ENCODE measurements at regions not wholly inside any gene's neighbourhood (a gene's known extent, or its start where the extent isn't known, plus 50 kb on each side); places are given as distances from the start of the nearest gene placed in this dataset.

DNA sequence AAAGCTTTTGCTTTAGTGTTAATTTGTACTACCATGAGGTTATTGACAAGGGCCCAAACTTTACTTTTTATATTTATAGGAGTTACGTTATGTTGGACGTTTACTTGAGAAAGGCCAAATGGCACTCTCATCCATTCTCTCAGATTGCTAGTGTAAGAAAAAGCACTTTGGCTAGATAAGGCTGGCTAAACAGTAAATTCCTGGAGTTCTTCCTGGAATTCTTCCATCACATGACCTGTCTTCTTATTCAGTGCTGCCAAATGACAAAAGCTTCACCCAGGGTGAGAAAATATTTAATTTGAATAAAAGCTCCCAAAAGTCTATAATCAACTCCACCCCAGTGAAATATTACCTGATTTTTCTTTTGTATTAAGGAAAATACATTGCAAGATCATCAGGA, 1568.9 kb upstream of the ACO1 start:
- Histone ChIP-seq H3K4me1 (no peaks in the 10 kb centered on the region), H3K27ac (no peak overlapping the region), H3K36me3 (ENCODE audit: low read depth, missing control alignments) (no peaks in the 10 kb centered on the region), H3K9me3 (no peaks in the 10 kb centered on the region), H3K4me3 (no peak overlapping the region), H3K27me3 (no peaks in the 10 kb centered on the region)
- TF ChIP-seq POLR2A (IDR thresholded peaks at IDR 0.05): no peak
- TF ChIP-seq, protein P1, sequence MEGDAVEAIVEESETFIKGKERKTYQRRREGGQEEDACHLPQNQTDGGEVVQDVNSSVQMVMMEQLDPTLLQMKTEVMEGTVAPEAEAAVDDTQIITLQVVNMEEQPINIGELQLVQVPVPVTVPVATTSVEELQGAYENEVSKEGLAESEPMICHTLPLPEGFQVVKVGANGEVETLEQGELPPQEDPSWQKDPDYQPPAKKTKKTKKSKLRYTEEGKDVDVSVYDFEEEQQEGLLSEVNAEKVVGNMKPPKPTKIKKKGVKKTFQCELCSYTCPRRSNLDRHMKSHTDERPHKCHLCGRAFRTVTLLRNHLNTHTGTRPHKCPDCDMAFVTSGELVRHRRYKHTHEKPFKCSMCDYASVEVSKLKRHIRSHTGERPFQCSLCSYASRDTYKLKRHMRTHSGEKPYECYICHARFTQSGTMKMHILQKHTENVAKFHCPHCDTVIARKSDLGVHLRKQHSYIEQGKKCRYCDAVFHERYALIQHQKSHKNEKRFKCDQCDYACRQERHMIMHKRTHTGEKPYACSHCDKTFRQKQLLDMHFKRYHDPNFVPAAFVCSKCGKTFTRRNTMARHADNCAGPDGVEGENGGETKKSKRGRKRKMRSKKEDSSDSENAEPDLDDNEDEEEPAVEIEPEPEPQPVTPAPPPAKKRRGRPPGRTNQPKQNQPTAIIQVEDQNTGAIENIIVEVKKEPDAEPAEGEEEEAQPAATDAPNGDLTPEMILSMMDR (IDR thresholded peaks at IDR 0.05): no peak
- intact Hi-C loops (cut with DNase I; ENCODE audit: low total_unique reads): no loop called here
- WGBS, 2 donors: 30 to 53% methylated on average over 2 of the region's 2 CpGs
- DNase-seq: no peak

DNA sequence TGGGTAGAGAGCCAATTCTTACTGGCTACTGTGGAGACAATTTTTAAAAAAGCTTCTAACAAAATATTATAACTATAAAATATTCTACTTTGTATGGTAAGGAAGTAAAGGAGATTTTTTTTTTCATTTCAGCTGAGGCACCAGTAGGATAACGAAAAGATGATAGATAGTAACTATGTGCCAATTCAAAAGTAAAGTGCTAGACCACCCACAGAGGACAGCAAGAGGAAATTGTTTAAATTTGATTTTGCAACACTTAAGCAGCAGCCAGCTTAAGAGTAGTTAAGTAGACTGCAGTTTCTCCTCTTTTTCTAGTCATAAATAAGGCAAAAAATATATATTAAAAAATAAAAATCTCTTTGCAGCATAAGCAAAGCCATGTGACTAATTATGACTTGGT, 1539.3 kb upstream of the ACO1 start:
- no peak for DNase-seq
- H3K4me3 ChIP-seq: no peak overlapping the region
- no peaks in the 10 kb centered on the region for H3K4me1 ChIP-seq
- TF ChIP-seq POLR2A (IDR thresholded peaks at IDR 0.05): no peak
- TF ChIP-seq, protein P1 (IDR thresholded peaks at IDR 0.05): no peak
- H3K27me3 ChIP-seq: no peaks in the 10 kb centered on the region
- 24 to 45% methylated on average over 1 of the region's 1 CpG for WGBS, 2 donors
- H3K36me3 ChIP-seq (ENCODE audit: low read depth, missing control alignments): no peaks in the 10 kb centered on the region
- intact Hi-C loops (cut with DNase I; ENCODE audit: low total_unique reads): no loop called here
- no peaks in the 10 kb centered on the region for H3K9me3 ChIP-seq
- no peak overlapping the region for H3K27ac ChIP-seq

- Histone ChIP-seq H3K27ac (no peak overlapping the region), H3K4me3 (no peak overlapping the region), H3K9me3 (no peaks in the 10 kb centered on the region), H3K36me3 (ENCODE audit: low read depth, missing control alignments) (no peaks in the 10 kb centered on the region), H3K4me1 (no peaks in the 10 kb centered on the region), H3K27me3 (no peaks in the 10 kb centered on the region)
- 56 to 67% methylated on average over 3 of the region's 3 CpGs for WGBS, 2 donors
- intact Hi-C loops (cut with DNase I; ENCODE audit: low total_unique reads): no loop called here
- TF ChIP-seq, protein P1 (IDR thresholded peaks at IDR 0.05): no peak
- no peak for TF ChIP-seq POLR2A (IDR thresholded peaks at IDR 0.05)
- no peak for DNase-seq
Observed at GRCh38 chr9:30846651-30847050, 1537.8 kb upstream of the ACO1 start.

- no peaks in the 10 kb centered on the region for H3K36me3 ChIP-seq (ENCODE audit: low read depth, missing control alignments)
- no peaks in the 10 kb centered on the region for H3K4me1 ChIP-seq
- H3K4me3 ChIP-seq: no peak overlapping the region
- no peak for TF ChIP-seq POLR2A (IDR thresholded peaks at IDR 0.05)
- TF ChIP-seq, protein P1 (IDR thresholded peaks at IDR 0.05): no peak
- no peaks in the 10 kb centered on the region for H3K9me3 ChIP-seq
- intact Hi-C loops (cut with DNase I; ENCODE audit: low total_unique reads): no loop called here
- H3K27ac ChIP-seq: no peak overlapping the region
- no peak for DNase-seq
- H3K27me3 ChIP-seq: no peaks in the 10 kb centered on the region
Observed at GRCh38 chr9:30851600-30851999, 1532.8 kb upstream of the ACO1 start.

DNA sequence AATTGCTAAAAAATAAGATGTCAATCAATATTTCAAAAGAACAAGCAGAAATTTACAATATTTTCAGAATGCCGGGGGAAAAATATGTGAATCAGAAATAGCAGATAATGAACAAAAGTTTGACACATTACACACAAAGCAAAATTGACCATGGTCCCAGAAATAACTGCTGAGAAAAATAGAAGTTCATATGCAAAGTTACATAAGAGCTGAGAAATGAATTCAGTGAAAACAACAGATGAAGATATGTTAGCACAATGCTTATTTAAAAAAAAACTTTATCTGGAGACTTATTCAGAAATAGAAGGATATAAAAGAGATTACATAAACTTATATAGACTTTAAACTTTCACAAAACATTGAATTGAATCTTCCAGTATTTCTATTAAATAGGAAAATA, 1483.7 kb upstream of the ACO1 start:
- TF ChIP-seq POLR2A (IDR thresholded peaks at IDR 0.05): no peak
- TF ChIP-seq, protein P1 (IDR thresholded peaks at IDR 0.05): no peak
- no peaks in the 10 kb centered on the region for H3K36me3 ChIP-seq (ENCODE audit: low read depth, missing control alignments)
- no peak overlapping the region for H3K4me3 ChIP-seq
- H3K27me3 ChIP-seq: no peaks in the 10 kb centered on the region
- DNase-seq: no peak
- no peaks in the 10 kb centered on the region for H3K9me3 ChIP-seq
- H3K27ac ChIP-seq: no peak overlapping the region
- 75 to 93% methylated on average over 1 of the region's 1 CpG for WGBS, 2 donors
- intact Hi-C loops (cut with DNase I; ENCODE audit: low total_unique reads): no loop called here
- no peaks in the 10 kb centered on the region for H3K4me1 ChIP-seq

All from testis (tissue), 2 donors.